NB4 (cell line): ENCODE measurements at regions not wholly inside any gene's neighbourhood (a gene's known extent, or its start where the extent isn't known, plus 50 kb on each side); places are given as distances from the start of the nearest gene placed in this dataset.

Experiments used
- MYC ChIP-seq: IDR thresholded peaks from 2 replicates; pipeline ENCODE4 v1.6.1; 2011; ENCODE audit warnings: low read depth, low read length
- POLR2A ChIP-seq: IDR thresholded peaks from 2 replicates; pipeline ENCODE4 v1.6.1; 2011; ENCODE audit warnings: mild to moderate bottlenecking; ENCODE audit not compliant: insufficient read length; ENCODE audit errors: extremely low read depth
- TF ChIP-seq, protein P1 (sequence below): IDR thresholded peaks from one replicate; pipeline ENCODE4 v1.5.1; 2012; ENCODE audit warnings: low read depth, low read length
- TF ChIP-seq, protein P2 (sequence below): IDR thresholded peaks from 2 replicates; pipeline ENCODE4 v1.6.1; 2011; ENCODE audit warnings: low read depth, low read length

DNA sequence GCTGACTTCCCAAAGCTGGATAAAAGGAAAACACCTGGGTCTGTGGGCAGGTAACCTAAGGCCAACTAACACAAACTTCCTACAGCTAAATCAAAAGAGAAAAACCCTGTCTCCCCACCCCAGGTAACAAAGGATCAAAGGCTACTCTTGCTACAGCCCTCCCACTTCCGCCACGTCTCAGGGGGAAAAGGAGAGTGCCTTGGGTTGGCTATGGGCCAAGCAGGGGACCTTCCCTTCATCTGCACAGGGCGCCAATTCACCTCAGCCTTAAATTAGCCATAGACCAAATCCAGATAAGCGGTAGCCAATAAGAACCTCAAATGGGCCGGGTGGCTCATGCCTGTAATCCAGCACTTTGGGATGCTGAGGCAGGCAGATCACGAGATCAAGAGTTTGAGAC is 69.1 kb upstream of the LANCL2 start:
- TF ChIP-seq, protein P1, sequence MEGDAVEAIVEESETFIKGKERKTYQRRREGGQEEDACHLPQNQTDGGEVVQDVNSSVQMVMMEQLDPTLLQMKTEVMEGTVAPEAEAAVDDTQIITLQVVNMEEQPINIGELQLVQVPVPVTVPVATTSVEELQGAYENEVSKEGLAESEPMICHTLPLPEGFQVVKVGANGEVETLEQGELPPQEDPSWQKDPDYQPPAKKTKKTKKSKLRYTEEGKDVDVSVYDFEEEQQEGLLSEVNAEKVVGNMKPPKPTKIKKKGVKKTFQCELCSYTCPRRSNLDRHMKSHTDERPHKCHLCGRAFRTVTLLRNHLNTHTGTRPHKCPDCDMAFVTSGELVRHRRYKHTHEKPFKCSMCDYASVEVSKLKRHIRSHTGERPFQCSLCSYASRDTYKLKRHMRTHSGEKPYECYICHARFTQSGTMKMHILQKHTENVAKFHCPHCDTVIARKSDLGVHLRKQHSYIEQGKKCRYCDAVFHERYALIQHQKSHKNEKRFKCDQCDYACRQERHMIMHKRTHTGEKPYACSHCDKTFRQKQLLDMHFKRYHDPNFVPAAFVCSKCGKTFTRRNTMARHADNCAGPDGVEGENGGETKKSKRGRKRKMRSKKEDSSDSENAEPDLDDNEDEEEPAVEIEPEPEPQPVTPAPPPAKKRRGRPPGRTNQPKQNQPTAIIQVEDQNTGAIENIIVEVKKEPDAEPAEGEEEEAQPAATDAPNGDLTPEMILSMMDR = no peak
- TF ChIP-seq POLR2A (no peak), MYC (no peak)
- TF ChIP-seq, protein P2, sequence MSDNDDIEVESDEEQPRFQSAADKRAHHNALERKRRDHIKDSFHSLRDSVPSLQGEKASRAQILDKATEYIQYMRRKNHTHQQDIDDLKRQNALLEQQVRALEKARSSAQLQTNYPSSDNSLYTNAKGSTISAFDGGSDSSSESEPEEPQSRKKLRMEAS = no peak
